BJ (cell line): ENCODE measurements at regions not wholly inside any gene's neighbourhood (a gene's known extent, or its start where the extent isn't known, plus 50 kb on each side); places are given as distances from the start of the nearest gene placed in this dataset.
A peak's percentile ranks its signal among the peaks of the same experiment; 100 is the strongest.

Experiments used
- CTCF ChIA-PET: fragments of 350-600 bp; formaldehyde crosslinking; extraction: SDS; loops from one replicate; lab custom pipeline; 2021; ENCODE audit warnings: antibody characterized with exemption, inconsistent platforms; lab: Yijun Ruan, JAX
- POLR2A ChIA-PET: fragments of 300-600 bp; sonication (Branson Sonifier 250); formaldehyde crosslinking; extraction: SDS; loops from one replicate; lab custom pipeline; 2021; ENCODE audit warnings: antibody characterized with exemption; lab: Charles Lee
- DNase-seq: peaks from one replicate; pipeline ENCODE4 v3.0.0-alpha.2; 2011; ENCODE audit warnings: low read depth
- H3K27me3 ChIP-seq: 2 replicates; pipeline ENCODE4 v1.6.0; 2011; ENCODE audit warnings: low read length; ENCODE audit not compliant: control insufficient read depth, insufficient read depth
- H3K36me3 ChIP-seq: 2 replicates; pipeline ENCODE4 v1.5.1; 2011; ENCODE audit warnings: low read length; ENCODE audit not compliant: control insufficient read depth, insufficient read depth
- H3K4me3 ChIP-seq: 2 replicates; pipeline ENCODE4 v1.5.1; 2011; ENCODE audit warnings: low read depth, mild to moderate bottlenecking, control low read depth, low read length
- CTCF ChIP-seq: IDR thresholded peaks from 2 replicates; pipeline ENCODE4 v1.5.1; 2011; ENCODE audit warnings: low read depth, mild to moderate bottlenecking, control low read depth, inconsistent platforms, low read length, moderate library complexity; ENCODE audit not compliant: insufficient read depth

- Histone ChIP-seq H3K27me3 (no peaks in the 10 kb centered on the region), H3K36me3 (no peaks in the 10 kb centered on the region), H3K4me3 (no peak overlapping the region)
- peak; percentile 60 for TF ChIP-seq CTCF
- POLR2A ChIA-PET = interaction anchor here (0.9 kb wide), 1 partner anchor 135 kb away, joined by 4 read pairs; no protein-coding TSS in a partner anchor
- DNase-seq = no peak
- CTCF ChIA-PET = interaction anchor here (0.5 to 4.3 kb wide), 15 partner anchors 9 to 142 kb away, joined by 3 to 22 read pairs (median 4); partner anchors contain the start of gene FOXD1
Measured at GRCh38 chr5:73312146-73312871, 136.3 kb downstream of the FOXD1 start.

GRCh38 chr5:73311291-73312110 is 137.1 kb downstream of the FOXD1 start:
- Histone ChIP-seq H3K4me3 (no peak overlapping the region), H3K36me3 (no peaks in the 10 kb centered on the region), H3K27me3 (no peaks in the 10 kb centered on the region)
- POLR2A ChIA-PET = no interaction called here
- TF ChIP-seq CTCF = no peak
- CTCF ChIA-PET = interaction anchor here (0.6 to 4.3 kb wide), 13 partner anchors 9 to 143 kb away, joined by 3 to 22 read pairs (median 5); partner anchors contain the start of gene FOXD1
- no peak for DNase-seq

GRCh38 chr5:73307645-73308355 is 134.8 kb downstream of the TMEM174 start:
- Histone ChIP-seq H3K36me3 (no peaks in the 10 kb centered on the region), H3K27me3 (no peaks in the 10 kb centered on the region), H3K4me3 (no peak overlapping the region)
- ChIA-PET POLR2A (no interaction called here), CTCF (interaction anchor here (1.0 to 4.7 kb wide), 4 partner anchors 10 to 146 kb away, joined by 3 to 18 read pairs (median 8); no protein-coding TSS in a partner anchor)
- no peak for DNase-seq
- no peak for TF ChIP-seq CTCF

GRCh38 chr5:73306741-73307275 is 133.8 kb downstream of the TMEM174 start:
- DNase-seq = no peak
- H3K4me3 ChIP-seq = no peak overlapping the region
- no peak for TF ChIP-seq CTCF
- no peaks in the 10 kb centered on the region for H3K27me3 ChIP-seq
- H3K36me3 ChIP-seq = no peaks in the 10 kb centered on the region
- ChIA-PET CTCF (interaction anchor here (1.2 to 4.7 kb wide), 3 partner anchors 9 to 144 kb away, joined by 3 to 18 read pairs (median 8); no protein-coding TSS in a partner anchor), POLR2A (no interaction called here)
